ENCODE measurements at regions not wholly inside any gene's neighbourhood (a gene's known extent, or its start where the extent isn't known, plus 50 kb on each side); places are given as distances from the start of the nearest gene placed in this dataset.
"Not testable (repeated sequence)": the region's sequence is repeated elsewhere in the genome, so short reads cannot be mapped to it uniquely, and the experiment has no call there.

GRCh38 chr21:14058566-14058965 is 152.2 kb downstream of the LIPI start:
- FAIRE-seq, result no peak
- no peak for DNase-seq (ENCODE audit: insufficient read length)
- TF ChIP-seq TAF1 (IDR thresholded peaks at IDR 0.05; ENCODE audit: borderline replicate concordance, low read depth, low read length), result no peak
- TF ChIP-seq POLR2AphosphoS5 (IDR thresholded peaks at IDR 0.05; ENCODE audit: low read depth, low read length), result no peak
- no peak for TF ChIP-seq POLR2A (IDR thresholded peaks at IDR 0.05; ENCODE audit: low read depth, low read length)

DNA sequence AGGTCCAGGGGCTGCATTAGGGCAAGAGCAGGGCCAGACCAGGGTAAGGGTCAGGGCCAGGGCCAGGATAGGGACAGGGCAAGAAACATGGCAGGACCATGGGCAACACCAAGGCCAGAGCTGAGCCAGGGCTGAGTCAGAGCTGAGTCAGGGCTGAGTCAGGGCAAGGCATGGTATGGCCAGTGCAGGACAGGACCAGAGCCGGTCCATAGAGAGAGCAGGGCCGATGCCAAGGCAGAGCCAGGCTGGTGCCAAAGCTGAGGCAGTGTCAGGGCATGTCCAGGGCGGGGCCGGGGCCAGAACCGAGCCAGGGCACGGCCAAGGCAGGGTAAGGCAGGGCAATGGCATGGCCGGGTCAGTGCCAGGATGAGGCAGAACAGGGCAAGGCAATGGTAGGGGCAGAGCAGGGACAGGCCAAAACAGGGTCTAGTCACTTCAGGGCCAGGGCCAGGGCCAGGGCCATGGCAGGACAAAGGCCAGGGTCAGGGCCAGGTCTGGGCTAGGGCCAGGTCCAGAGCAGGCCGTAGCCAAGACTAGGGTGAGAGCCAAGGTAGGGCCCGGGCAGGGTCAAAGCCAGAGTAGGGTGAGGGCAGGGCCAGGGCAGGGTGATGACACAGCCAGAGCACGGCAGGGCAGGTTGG is 152.8 kb downstream of the LIPI start:
- not testable (repeated sequence) for DNase-seq (ENCODE audit: insufficient read length); FAIRE-seq

DNA sequence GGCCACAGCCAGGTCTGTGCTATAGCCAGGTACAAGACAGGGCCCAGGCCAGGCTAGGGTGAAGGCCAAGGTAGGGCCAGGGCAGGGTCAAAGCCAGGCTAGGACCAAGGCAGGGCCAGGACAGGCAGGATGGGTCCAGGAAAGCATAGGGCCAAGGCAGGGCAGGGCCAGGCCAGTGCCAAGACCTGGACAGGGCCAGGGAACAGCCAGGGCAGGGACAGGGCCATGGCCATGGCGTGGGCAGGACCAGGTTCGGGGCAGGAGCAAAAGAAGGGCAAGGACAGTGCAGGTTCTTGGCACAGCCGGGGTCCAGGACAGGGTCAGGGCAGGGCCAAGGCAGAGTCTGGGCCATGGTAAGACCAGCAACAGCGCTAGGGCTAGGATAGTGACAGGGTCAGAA is 153.4 kb downstream of the LIPI start:
- DNase-seq (ENCODE audit: insufficient read length) (no peak), FAIRE-seq (no peak)
- TF ChIP-seq POLR2AphosphoS5 (IDR thresholded peaks at IDR 0.05; ENCODE audit: low read depth, low read length) (no peak), POLR2A (IDR thresholded peaks at IDR 0.05; ENCODE audit: low read depth, low read length) (no peak), TAF1 (IDR thresholded peaks at IDR 0.05; ENCODE audit: borderline replicate concordance, low read depth, low read length) (no peak)

DNA sequence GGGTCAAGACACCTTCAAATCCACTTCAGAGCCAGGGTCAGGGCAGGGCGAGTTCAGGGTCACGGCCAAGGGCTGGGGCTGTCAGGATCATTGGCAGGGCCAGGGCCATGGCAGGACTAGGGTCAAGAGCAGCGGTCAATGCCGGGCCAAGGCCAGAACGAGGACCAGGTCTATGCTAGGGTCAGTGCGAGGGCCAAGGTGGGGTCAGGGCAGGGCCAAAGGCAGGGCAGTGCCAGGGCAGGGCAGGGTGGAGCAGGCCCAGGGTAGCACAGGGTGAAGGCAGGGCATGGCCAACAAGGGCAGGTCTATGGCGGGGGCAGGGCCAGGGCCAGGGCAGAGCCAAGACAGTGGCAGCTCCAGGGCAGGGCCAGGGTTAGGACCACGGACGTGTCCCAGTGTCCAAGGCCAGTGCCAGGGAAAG is 154.0 kb downstream of the LIPI start:
- no peak for FAIRE-seq
- no peak for TF ChIP-seq TAF1 (IDR thresholded peaks at IDR 0.05; ENCODE audit: borderline replicate concordance, low read depth, low read length)
- no peak for TF ChIP-seq POLR2A (IDR thresholded peaks at IDR 0.05; ENCODE audit: low read depth, low read length)
- no peak for TF ChIP-seq POLR2AphosphoS5 (IDR thresholded peaks at IDR 0.05; ENCODE audit: low read depth, low read length)

GRCh38 chr21:14055746-14056515 is 154.8 kb downstream of the LIPI start:
- DNase-seq (ENCODE audit: insufficient read length); FAIRE-seq: not testable (repeated sequence)

More for the DNA sequence above, 154.0 kb downstream of the LIPI start:
- DNase-seq (ENCODE audit: insufficient read length), result no peak

- DNase-seq (ENCODE audit: insufficient read length) (no peak), FAIRE-seq (no peak)
- no peak for TF ChIP-seq POLR2AphosphoS5 (IDR thresholded peaks at IDR 0.05; ENCODE audit: low read depth, low read length)
- no peak for TF ChIP-seq POLR2A (IDR thresholded peaks at IDR 0.05; ENCODE audit: low read depth, low read length)
- no peak for TF ChIP-seq TAF1 (IDR thresholded peaks at IDR 0.05; ENCODE audit: borderline replicate concordance, low read depth, low read length)
Measured at GRCh38 chr21:14054682-14055081, 156.1 kb downstream of the LIPI start.

- DNase-seq (ENCODE audit: insufficient read length) (no peak), FAIRE-seq (no peak)
Measured at GRCh38 chr21:14050121-14050520, 160.6 kb downstream of the LIPI start.

GRCh38 chr21:14046401-14046800 is 164.4 kb downstream of the LIPI start:
- FAIRE-seq (no peak), DNase-seq (ENCODE audit: insufficient read length) (no peak)
- TF ChIP-seq POLR2AphosphoS5 (IDR thresholded peaks at IDR 0.05; ENCODE audit: low read depth, low read length) (no peak), TAF1 (IDR thresholded peaks at IDR 0.05; ENCODE audit: borderline replicate concordance, low read depth, low read length) (no peak), POLR2A (IDR thresholded peaks at IDR 0.05; ENCODE audit: low read depth, low read length) (no peak)

More at GRCh38 chr21:14050121-14050520, 160.6 kb downstream of the LIPI start:
- TF ChIP-seq POLR2AphosphoS5 (IDR thresholded peaks at IDR 0.05; ENCODE audit: low read depth, low read length) (no peak), POLR2A (IDR thresholded peaks at IDR 0.05; ENCODE audit: low read depth, low read length) (no peak), TAF1 (IDR thresholded peaks at IDR 0.05; ENCODE audit: borderline replicate concordance, low read depth, low read length) (no peak)

DNA sequence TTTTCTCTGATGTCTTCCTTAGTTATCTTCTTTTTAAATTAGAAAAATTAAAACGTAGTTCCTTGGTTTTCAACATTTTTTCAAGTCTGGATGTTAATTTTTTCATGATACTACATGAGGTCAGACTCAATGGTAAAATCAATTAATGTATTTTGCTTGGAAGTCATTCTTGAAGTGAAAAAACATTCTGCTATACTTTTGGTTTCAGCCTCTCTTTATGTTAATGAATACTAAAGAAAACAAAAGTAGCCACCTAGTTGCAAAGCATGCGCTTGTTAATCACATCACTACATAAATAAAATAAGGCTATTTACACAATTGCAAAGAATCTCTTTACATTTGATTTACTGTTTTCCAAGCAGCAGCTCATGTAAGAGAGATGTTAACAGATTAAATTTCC is 170.4 kb downstream of the LIPI start:
- no peak for TF ChIP-seq TAF1 (IDR thresholded peaks at IDR 0.05; ENCODE audit: borderline replicate concordance, low read depth, low read length)
- TF ChIP-seq POLR2A (IDR thresholded peaks at IDR 0.05; ENCODE audit: low read depth, low read length), result no peak
- TF ChIP-seq POLR2AphosphoS5 (IDR thresholded peaks at IDR 0.05; ENCODE audit: low read depth, low read length), result no peak
- no peak for FAIRE-seq
- no peak for DNase-seq (ENCODE audit: insufficient read length)

GRCh38 chr21:14028619-14029018 is 182.1 kb downstream of the LIPI start:
- FAIRE-seq; DNase-seq (ENCODE audit: insufficient read length): not testable (repeated sequence)

GRCh38 chr21:14027235-14027869 is 183.4 kb downstream of the LIPI start:
- peak; percentile 68; the same call in 1 of the 2 replicates for TF ChIP-seq TAF1 (IDR thresholded peaks at IDR 0.05; ENCODE audit: borderline replicate concordance, low read depth, low read length)
- DNase-seq (ENCODE audit: insufficient read length), result not testable (repeated sequence)
- FAIRE-seq, result peak; percentile 92

GRCh38 chr21:14020108-14020507 is 190.6 kb downstream of the LIPI start:
- not testable (repeated sequence) for DNase-seq (ENCODE audit: insufficient read length); FAIRE-seq

- not testable (repeated sequence) for FAIRE-seq; DNase-seq (ENCODE audit: insufficient read length)
Measured at GRCh38 chr21:14015841-14016240, 194.9 kb downstream of the LIPI start.

GRCh38 chr21:14013623-14014498 is 196.9 kb downstream of the LIPI start:
- not testable (repeated sequence) for FAIRE-seq; DNase-seq (ENCODE audit: insufficient read length)
